ENCODE measurements at regions not wholly inside any gene's neighbourhood (a gene's known extent, or its start where the extent isn't known, plus 50 kb on each side); places are given as distances from the start of the nearest gene placed in this dataset.

- DNase-seq (ENCODE audit: low spot score) (no peak), ATAC-seq (ENCODE audit: low FRiP score) (no peak)
- no peak for TF ChIP-seq CTCF (IDR thresholded peaks at IDR 0.05)
Measured at GRCh38 chr1:5754817-5755551, 237.2 kb downstream of the NPHP4 start.

- DNase-seq (ENCODE audit: low spot score) (no peak), ATAC-seq (ENCODE audit: low FRiP score) (no peak)
- TF ChIP-seq CTCF (IDR thresholded peaks at IDR 0.05) = no peak
Measured at GRCh38 chr1:5753549-5754421, 238.4 kb downstream of the NPHP4 start.

GRCh38 chr1:5752746-5753548 lies 239.3 kb downstream of the NPHP4 start:
- no peak for ATAC-seq (ENCODE audit: low FRiP score)

GRCh38 chr1:5751833-5752745 lies 240.1 kb downstream of the NPHP4 start:
- TF ChIP-seq CTCF (IDR thresholded peaks at IDR 0.05) = no peak
- ATAC-seq (ENCODE audit: low FRiP score) = no peak
- DNase-seq (ENCODE audit: low spot score) = no peak

More at GRCh38 chr1:5752746-5753548, 239.3 kb downstream of the NPHP4 start:
- no peak for TF ChIP-seq CTCF (IDR thresholded peaks at IDR 0.05)
- DNase-seq (ENCODE audit: low spot score) = no peak

- no peak for TF ChIP-seq CTCF (IDR thresholded peaks at IDR 0.05)
- DNase-seq (ENCODE audit: low spot score) = no peak
- ATAC-seq (ENCODE audit: low FRiP score) = no peak
Measured at GRCh38 chr1:5751163-5751540, 241.1 kb downstream of the NPHP4 start.

Data from omental fat pad (tissue), 3 donors.